ENCODE measurements at regions not wholly inside any gene's neighbourhood (a gene's known extent, or its start where the extent isn't known, plus 50 kb on each side); places are given as distances from the start of the nearest gene placed in this dataset.

GRCh38 chr21:20800106-20800505 lies 198.1 kb upstream of the NCAM2 start:
- H3K27ac Mint-ChIP-seq: no peak overlapping the region
- ATAC-seq (no peak), DNase-seq (no peak)
- CTCF ChIA-PET: no interaction called here
- H3K9me3 Mint-ChIP-seq (ENCODE audit: low read depth): peaks cover 6% of the 10 kb centered on the region
- intact Hi-C loops (cut with DNase I, micrococcal nuclease): no loop called here
- no peaks in the 10 kb centered on the region for H3K36me3 Mint-ChIP-seq (ENCODE audit: low read depth)
- no peaks in the 10 kb centered on the region for H3K27me3 Mint-ChIP-seq
- POLR2A ChIA-PET: no interaction called here
- H3K4me3 Mint-ChIP-seq: no peak overlapping the region
- H3K4me1 Mint-ChIP-seq: no peaks in the 10 kb centered on the region

GRCh38 chr21:20802201-20802600 lies 196.0 kb upstream of the NCAM2 start:
- Mint-ChIP-seq H3K27me3 (no peaks in the 10 kb centered on the region), H3K27ac (no peak overlapping the region), H3K36me3 (ENCODE audit: low read depth) (no peaks in the 10 kb centered on the region), H3K4me3 (no peak overlapping the region), H3K4me1 (no peaks in the 10 kb centered on the region), H3K9me3 (ENCODE audit: low read depth) (peaks cover 6% of the 10 kb centered on the region)
- ChIA-PET POLR2A (no interaction called here), CTCF (no interaction called here)
- DNase-seq: no peak
- intact Hi-C loops (cut with DNase I, micrococcal nuclease): no loop called here
- ATAC-seq: no peak

GRCh38 chr21:20802631-20803260 lies 195.5 kb upstream of the NCAM2 start:
- Mint-ChIP-seq H3K27ac (no peak overlapping the region), H3K36me3 (ENCODE audit: low read depth) (no peaks in the 10 kb centered on the region), H3K4me3 (no peak overlapping the region), H3K9me3 (ENCODE audit: low read depth) (peaks cover 6% of the 10 kb centered on the region), H3K4me1 (no peaks in the 10 kb centered on the region), H3K27me3 (no peaks in the 10 kb centered on the region)
- no peak for DNase-seq
- intact Hi-C loops (cut with DNase I, micrococcal nuclease): no loop called here
- ChIA-PET POLR2A (no interaction called here), CTCF (no interaction called here)
- ATAC-seq: no peak

- Mint-ChIP-seq H3K4me1 (no peaks in the 10 kb centered on the region), H3K4me3 (no peak overlapping the region), H3K36me3 (ENCODE audit: low read depth) (no peaks in the 10 kb centered on the region), H3K27ac (no peak overlapping the region), H3K27me3 (no peaks in the 10 kb centered on the region), H3K9me3 (ENCODE audit: low read depth) (no peaks in the 10 kb centered on the region)
- intact Hi-C loops (cut with DNase I, micrococcal nuclease): no loop called here
- POLR2A ChIA-PET: no interaction called here
- CTCF ChIA-PET: no interaction called here
- ATAC-seq: no peak
- no peak for DNase-seq
Measured at GRCh38 chr21:20811702-20812101, 186.5 kb upstream of the NCAM2 start.

DNA sequence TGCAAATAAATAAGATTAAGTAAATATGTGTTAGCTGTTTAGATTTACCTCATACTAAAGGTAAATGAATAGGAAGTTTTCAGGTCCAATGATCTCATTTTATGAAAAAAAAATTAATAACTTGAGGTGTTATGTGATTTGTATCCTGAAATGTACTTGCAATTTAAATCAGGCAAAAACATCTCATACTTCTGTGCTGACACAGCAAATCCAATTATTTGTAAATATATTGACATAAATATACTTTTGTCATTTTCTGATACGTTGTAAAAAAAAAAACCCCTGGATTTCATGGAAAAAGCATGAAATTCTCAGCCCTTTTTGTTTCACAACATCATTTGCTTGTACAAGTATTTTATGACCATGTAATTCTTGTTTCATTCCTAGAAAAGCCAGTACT lies 184.1 kb upstream of the NCAM2 start:
- DNase-seq: no peak
- H3K27me3 Mint-ChIP-seq: no peaks in the 10 kb centered on the region
- ChIA-PET CTCF (no interaction called here), POLR2A (no interaction called here)
- H3K9me3 Mint-ChIP-seq (ENCODE audit: low read depth): peaks cover 2% of the 10 kb centered on the region
- ATAC-seq: no peak
- intact Hi-C loops (cut with DNase I, micrococcal nuclease): no loop called here
- no peaks in the 10 kb centered on the region for H3K4me1 Mint-ChIP-seq
- no peak overlapping the region for H3K27ac Mint-ChIP-seq
- H3K36me3 Mint-ChIP-seq (ENCODE audit: low read depth): no peaks in the 10 kb centered on the region
- no peak overlapping the region for H3K4me3 Mint-ChIP-seq

DNA sequence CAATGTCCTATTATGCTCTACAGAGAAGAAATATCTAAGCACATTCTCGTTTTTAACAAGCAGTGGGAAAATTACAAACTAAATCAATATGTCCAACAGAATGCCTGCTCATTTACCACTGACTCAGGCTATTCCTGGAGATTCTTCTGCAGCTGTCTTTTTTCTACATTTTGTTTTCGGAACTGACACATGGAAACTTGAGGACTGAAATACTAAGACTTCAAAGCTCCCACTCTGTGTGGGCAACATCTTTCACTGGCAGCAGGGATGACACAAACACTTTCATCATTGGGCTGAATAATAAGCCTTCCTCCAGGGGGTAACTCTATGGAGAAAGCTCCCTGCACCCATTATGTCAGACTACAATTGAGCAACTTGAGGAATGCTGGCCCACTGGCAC lies 175.5 kb upstream of the NCAM2 start:
- ATAC-seq (no peak), DNase-seq (no peak)
- Mint-ChIP-seq H3K4me1 (no peaks in the 10 kb centered on the region), H3K4me3 (no peak overlapping the region), H3K36me3 (ENCODE audit: low read depth) (no peaks in the 10 kb centered on the region), H3K27me3 (no peaks in the 10 kb centered on the region), H3K27ac (no peak overlapping the region), H3K9me3 (ENCODE audit: low read depth) (peaks cover 2% of the 10 kb centered on the region)
- intact Hi-C loops (cut with DNase I, micrococcal nuclease): loop anchor here in 1 of 2 experiments (10.0 kb wide), 1 partner anchor 62 kb away; no protein-coding TSS in a partner anchor
- ChIA-PET CTCF (no interaction called here), POLR2A (no interaction called here)

DNA sequence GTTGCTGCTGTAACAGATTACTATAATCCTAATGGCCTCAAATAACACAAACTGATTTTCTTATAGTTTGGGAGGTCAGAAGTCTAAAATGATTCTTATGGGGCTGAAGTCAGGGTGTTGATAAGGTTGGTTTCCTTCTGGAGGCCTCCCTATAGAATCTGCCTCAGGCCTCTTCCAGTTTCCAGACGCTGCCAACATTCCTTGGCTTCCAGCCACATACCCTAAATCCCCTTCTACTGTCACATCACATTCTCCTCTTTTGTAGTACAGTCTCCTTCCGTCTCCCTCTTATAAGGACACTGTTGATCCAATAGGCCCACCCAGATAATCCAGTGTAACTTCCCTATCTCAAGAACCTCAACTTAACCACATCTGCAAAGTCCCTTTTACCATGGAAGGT lies 145.3 kb upstream of the NCAM2 start:
- CTCF ChIA-PET: no interaction called here
- no peak for ATAC-seq
- Mint-ChIP-seq H3K4me1 (no peaks in the 10 kb centered on the region), H3K27me3 (no peaks in the 10 kb centered on the region), H3K9me3 (ENCODE audit: low read depth) (peaks cover 8% of the 10 kb centered on the region), H3K4me3 (no peak overlapping the region), H3K27ac (no peak overlapping the region), H3K36me3 (ENCODE audit: low read depth) (no peaks in the 10 kb centered on the region)
- no peak for DNase-seq
- intact Hi-C loops (cut with DNase I, micrococcal nuclease): no loop called here
- POLR2A ChIA-PET: no interaction called here

DNA sequence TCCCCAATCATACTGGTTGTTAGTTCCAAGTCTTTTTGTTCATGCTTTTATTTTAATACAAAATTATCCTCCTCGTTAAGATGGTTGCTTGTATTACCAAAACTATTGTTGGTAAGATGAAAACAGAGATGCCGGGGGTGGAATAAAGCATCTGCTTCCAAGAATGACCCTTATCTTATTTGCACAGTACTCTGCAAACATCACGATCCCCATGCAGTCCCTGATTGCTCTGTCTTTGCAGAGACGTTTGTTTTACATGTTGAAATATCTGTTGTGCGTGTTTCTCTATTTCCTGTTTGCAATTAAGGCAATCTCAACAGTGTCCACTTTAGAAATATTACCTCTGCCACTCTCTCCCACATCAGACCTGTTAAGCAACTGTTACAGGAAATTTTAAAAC lies 141.3 kb upstream of the NCAM2 start:
- Mint-ChIP-seq H3K9me3 (ENCODE audit: low read depth) (peaks cover 9% of the 10 kb centered on the region), H3K27me3 (no peaks in the 10 kb centered on the region), H3K27ac (no peak overlapping the region), H3K4me3 (no peak overlapping the region), H3K36me3 (ENCODE audit: low read depth) (no peaks in the 10 kb centered on the region), H3K4me1 (no peaks in the 10 kb centered on the region)
- CTCF ChIA-PET: no interaction called here
- no peak for DNase-seq
- ATAC-seq: no peak
- intact Hi-C loops (cut with DNase I, micrococcal nuclease): no loop called here
- POLR2A ChIA-PET: no interaction called here

DNA sequence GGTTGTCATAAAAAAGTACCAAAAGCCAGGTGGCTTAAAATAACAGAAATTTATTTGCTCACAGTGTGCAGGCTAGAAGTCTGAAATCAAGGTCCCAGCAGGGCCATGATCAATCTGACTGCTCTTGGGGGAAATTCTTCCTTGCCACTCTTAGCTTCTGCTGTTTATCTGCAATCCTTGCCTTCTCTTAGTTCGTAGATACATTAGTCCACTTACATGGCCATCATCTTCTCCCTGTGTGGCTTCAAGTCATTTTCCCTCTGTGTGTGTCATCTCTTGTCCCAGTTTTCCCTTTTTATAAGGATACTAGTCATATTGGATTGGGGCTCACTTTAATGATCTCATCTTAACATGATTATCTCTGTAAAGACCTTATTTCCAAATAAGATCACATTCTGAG lies 124.0 kb upstream of the NCAM2 start:
- POLR2A ChIA-PET: no interaction called here
- H3K4me3 Mint-ChIP-seq: no peak overlapping the region
- H3K27ac Mint-ChIP-seq: no peak overlapping the region
- H3K36me3 Mint-ChIP-seq (ENCODE audit: low read depth): no peaks in the 10 kb centered on the region
- ATAC-seq: no peak
- no peak for DNase-seq
- no peaks in the 10 kb centered on the region for H3K27me3 Mint-ChIP-seq
- CTCF ChIA-PET: no interaction called here
- intact Hi-C loops (cut with DNase I, micrococcal nuclease): no loop called here
- peaks cover 1% of the 10 kb centered on the region for H3K9me3 Mint-ChIP-seq (ENCODE audit: low read depth)
- H3K4me1 Mint-ChIP-seq: no peaks in the 10 kb centered on the region

- POLR2A ChIA-PET: no interaction called here
- CTCF ChIA-PET: interaction anchor here (0.7 kb wide), 1 partner anchor 11 kb away, joined by 3 read pairs; no protein-coding TSS in a partner anchor
- intact Hi-C loops (cut with DNase I, micrococcal nuclease): no loop called here
Measured at GRCh38 chr21:20875742-20876141, 122.5 kb upstream of the NCAM2 start.

GRCh38 chr21:20877976-20878375 lies 120.2 kb upstream of the NCAM2 start:
- DNase-seq: no peak

More at GRCh38 chr21:20875742-20876141, 122.5 kb upstream of the NCAM2 start:
- no peaks in the 10 kb centered on the region for H3K36me3 Mint-ChIP-seq (ENCODE audit: low read depth)
- no peak overlapping the region for H3K4me3 Mint-ChIP-seq
- H3K27me3 Mint-ChIP-seq: no peaks in the 10 kb centered on the region
- DNase-seq (no peak), ATAC-seq (no peak)
- peaks cover 1% of the 10 kb centered on the region for H3K9me3 Mint-ChIP-seq (ENCODE audit: low read depth)
- H3K27ac Mint-ChIP-seq: no peak overlapping the region
- no peaks in the 10 kb centered on the region for H3K4me1 Mint-ChIP-seq

DNA sequence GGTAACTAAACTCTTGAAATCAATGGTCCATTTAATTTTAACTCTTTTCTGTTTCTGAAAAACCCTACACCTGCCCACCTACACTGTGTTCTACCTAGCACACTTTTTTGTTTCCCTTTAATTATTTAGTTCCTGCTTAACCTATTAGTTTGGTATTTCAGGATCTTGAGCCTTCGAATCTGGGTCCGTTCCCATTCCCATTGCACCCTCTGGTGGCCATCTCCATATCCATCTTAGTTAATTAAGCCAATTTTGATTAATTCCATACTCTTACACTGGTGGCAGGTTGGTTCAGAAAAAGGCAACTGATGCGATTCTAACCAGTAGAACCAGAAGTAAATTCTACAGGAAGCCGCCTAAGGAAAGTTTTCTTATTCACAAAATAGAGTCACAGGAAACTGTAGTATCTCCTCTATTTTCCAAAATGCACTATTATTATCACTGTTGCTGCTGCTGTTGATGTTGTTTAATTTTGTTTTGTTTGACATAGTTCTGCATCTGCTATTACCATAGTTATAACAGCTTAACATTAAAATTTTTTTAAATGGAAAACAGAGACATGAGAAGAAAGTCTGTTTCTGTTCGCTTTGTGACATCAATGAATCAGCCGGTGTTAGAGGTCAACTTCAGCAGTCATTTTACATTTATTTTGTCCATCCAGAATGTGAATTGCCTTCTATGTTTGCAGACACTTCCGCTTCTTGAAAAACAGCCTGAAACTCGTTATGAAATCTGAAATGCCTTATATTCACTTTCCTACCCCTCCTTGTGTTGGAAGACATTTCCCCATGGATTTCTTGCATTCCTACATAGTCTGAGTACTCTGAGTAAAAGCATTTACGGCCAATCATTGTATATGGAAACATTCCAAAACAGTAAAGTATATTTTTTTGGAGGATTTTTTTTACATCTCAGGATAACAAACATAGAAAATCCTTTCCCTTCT lies 115.5 kb upstream of the NCAM2 start:
- Mint-ChIP-seq H3K36me3 (ENCODE audit: low read depth) (no peaks in the 10 kb centered on the region), H3K27me3 (no peaks in the 10 kb centered on the region), H3K4me1 (no peaks in the 10 kb centered on the region), H3K27ac (no peak overlapping the region), H3K4me3 (no peak overlapping the region), H3K9me3 (ENCODE audit: low read depth) (peaks cover 4% of the 10 kb centered on the region)
- DNase-seq: peak; percentile 32
- ChIA-PET POLR2A (no interaction called here), CTCF (no interaction called here)
- intact Hi-C loops (cut with DNase I, micrococcal nuclease): loop anchor here in 1 of 2 experiments (5.0 to 10.0 kb wide), 2 partner anchors 58 to 1930 kb away; no protein-coding TSS in a partner anchor
- no peak for ATAC-seq

More at GRCh38 chr21:20877976-20878375, 120.2 kb upstream of the NCAM2 start:
- no peak for ATAC-seq
- H3K27ac Mint-ChIP-seq: no peak overlapping the region
- H3K4me1 Mint-ChIP-seq: no peaks in the 10 kb centered on the region
- ChIA-PET POLR2A (no interaction called here), CTCF (interaction anchor here (0.7 kb wide), 1 partner anchor 28 kb away, joined by 3 read pairs; no protein-coding TSS in a partner anchor)
- intact Hi-C loops (cut with DNase I, micrococcal nuclease): no loop called here
- no peaks in the 10 kb centered on the region for H3K27me3 Mint-ChIP-seq
- H3K4me3 Mint-ChIP-seq: no peak overlapping the region
- H3K9me3 Mint-ChIP-seq (ENCODE audit: low read depth): peaks cover 1% of the 10 kb centered on the region
- no peaks in the 10 kb centered on the region for H3K36me3 Mint-ChIP-seq (ENCODE audit: low read depth)
